Effector memory CD8-positive, alpha-beta T cell (primary cell): ENCODE measurements at regions not wholly inside any gene's neighbourhood (a gene's known extent, or its start where the extent isn't known, plus 50 kb on each side); places are given as distances from the start of the nearest gene placed in this dataset.

ENCODE experiments used
- ATAC-seq: fragments of 150-1000 bp; cut with Tn5 transposase; replicated peaks from 2 replicates; pipeline ENCODE4 v1.10.0; 2021; ENCODE audit warnings: mild to moderate bottlenecking, moderate library complexity
- DNase-seq, 3 experiments: peaks; one replicate each; pipeline ENCODE4 v3.0.0; 2021
- H3K27ac Mint-ChIP-seq, 2 donors: one replicate each; pipeline ENCODE4 v1.8.0; 2022; ENCODE audit warnings: mild to moderate bottlenecking in 2 of 2, mixed read lengths in 2 of 2, moderate library complexity in 2 of 2
- H3K27me3 Mint-ChIP-seq, 2 donors: one replicate each; pipeline ENCODE4 v1.8.0; 2022; ENCODE audit warnings: mixed read lengths in 2 of 2
- H3K36me3 Mint-ChIP-seq: one replicate; pipeline ENCODE4 v1.8.0; 2022; ENCODE audit warnings: mild to moderate bottlenecking, moderate library complexity, mixed read lengths; ENCODE audit not compliant: insufficient read depth
- H3K4me1 Mint-ChIP-seq, 2 donors: one replicate each; pipeline ENCODE4 v1.8.0; 2022; ENCODE audit warnings: low read depth in 2 of 2, mixed read lengths in 2 of 2
- H3K4me3 Mint-ChIP-seq, 2 donors: one replicate each; pipeline ENCODE4 v1.8.0; 2022; ENCODE audit warnings: mild to moderate bottlenecking in 2 of 2, mixed read lengths in 2 of 2, moderate library complexity in 2 of 2
- H3K9me3 Mint-ChIP-seq, 2 donors: one replicate each; pipeline ENCODE4 v1.8.0; 2022; ENCODE audit warnings: mixed read lengths in 2 of 2

- Mint-ChIP-seq H3K4me1 (peaks cover 5 to 10% of the 10 kb centered on the region in 2 donors), H3K27ac (no peak overlapping the region), H3K36me3 (no peaks in the 10 kb centered on the region), H3K27me3 (peaks cover 7 to 8% of the 10 kb centered on the region in 2 donors), H3K4me3 (no peak overlapping the region), H3K9me3 (peaks cover 7 to 11% of the 10 kb centered on the region in 2 donors)
- ATAC-seq: no peak
- no peak for DNase-seq
Measured at GRCh38 chr14:104383088-104383995, 196.2 kb upstream of the C14orf180 start.

- Mint-ChIP-seq H3K4me3 (no peak overlapping the region), H3K27me3 (peaks cover 7 to 8% of the 10 kb centered on the region in 2 donors), H3K9me3 (peaks cover 7 to 11% of the 10 kb centered on the region in 2 donors), H3K36me3 (no peaks in the 10 kb centered on the region), H3K27ac (peak overlapping the region; percentile 72 to 88), H3K4me1 (peaks cover 10 to 14% of the 10 kb centered on the region in 2 donors)
- DNase-seq (no peak), ATAC-seq (no peak)
Measured at GRCh38 chr14:104383996-104384775, 195.4 kb upstream of the C14orf180 start.

DNA sequence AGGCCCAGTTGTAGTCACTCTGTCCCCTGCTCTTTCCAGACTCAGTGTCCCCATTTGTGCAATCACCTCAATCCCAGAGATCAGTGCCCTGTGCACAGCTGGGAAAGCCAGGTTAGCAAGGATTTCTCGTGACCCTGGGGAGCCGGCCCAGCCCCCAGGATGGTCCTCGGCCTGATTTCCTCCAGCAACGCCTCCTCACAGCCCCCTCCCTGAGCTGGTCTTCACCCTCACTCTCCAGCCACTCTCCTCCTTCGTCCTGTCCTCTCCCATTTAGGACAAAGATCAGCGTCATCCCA, 194.8 kb upstream of the C14orf180 start:
- Mint-ChIP-seq H3K4me3 (no peak overlapping the region), H3K36me3 (no peaks in the 10 kb centered on the region), H3K27ac (peak overlapping the region; percentile 72 to 88), H3K4me1 (peaks cover 12 to 16% of the 10 kb centered on the region in 2 donors), H3K9me3 (peaks cover 7 to 11% of the 10 kb centered on the region in 2 donors), H3K27me3 (peaks cover 7 to 8% of the 10 kb centered on the region in 2 donors)
- no peak for ATAC-seq
- DNase-seq: no peak

DNA sequence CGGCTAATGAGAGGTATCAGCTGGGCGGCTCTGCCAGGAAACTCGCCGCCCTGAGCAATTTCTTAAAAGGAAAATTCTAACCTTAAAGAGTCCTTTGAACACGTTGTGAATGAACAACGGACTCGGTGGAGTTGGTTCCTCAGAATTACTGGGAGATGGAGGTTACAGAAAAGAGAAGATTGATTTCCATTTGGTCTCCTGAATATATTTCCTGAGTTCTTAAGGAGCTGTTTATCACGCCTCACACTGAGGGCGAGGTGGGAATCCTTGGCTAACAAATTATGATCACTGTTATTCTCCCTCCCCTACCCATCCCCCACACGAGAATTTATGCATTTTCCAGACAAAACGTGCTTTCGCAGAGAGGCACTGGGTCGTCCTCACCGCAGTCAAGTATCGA, 194.5 kb upstream of the C14orf180 start:
- Mint-ChIP-seq H3K27ac (peak overlapping the region; percentile 72 to 88), H3K4me3 (no peak overlapping the region), H3K36me3 (peaks cover 2% of the 10 kb centered on the region), H3K4me1 (peaks cover 15 to 19% of the 10 kb centered on the region in 2 donors), H3K27me3 (peaks cover 7 to 8% of the 10 kb centered on the region in 2 donors), H3K9me3 (peaks cover 7 to 11% of the 10 kb centered on the region in 2 donors)
- ATAC-seq (no peak), DNase-seq (no peak)

DNA sequence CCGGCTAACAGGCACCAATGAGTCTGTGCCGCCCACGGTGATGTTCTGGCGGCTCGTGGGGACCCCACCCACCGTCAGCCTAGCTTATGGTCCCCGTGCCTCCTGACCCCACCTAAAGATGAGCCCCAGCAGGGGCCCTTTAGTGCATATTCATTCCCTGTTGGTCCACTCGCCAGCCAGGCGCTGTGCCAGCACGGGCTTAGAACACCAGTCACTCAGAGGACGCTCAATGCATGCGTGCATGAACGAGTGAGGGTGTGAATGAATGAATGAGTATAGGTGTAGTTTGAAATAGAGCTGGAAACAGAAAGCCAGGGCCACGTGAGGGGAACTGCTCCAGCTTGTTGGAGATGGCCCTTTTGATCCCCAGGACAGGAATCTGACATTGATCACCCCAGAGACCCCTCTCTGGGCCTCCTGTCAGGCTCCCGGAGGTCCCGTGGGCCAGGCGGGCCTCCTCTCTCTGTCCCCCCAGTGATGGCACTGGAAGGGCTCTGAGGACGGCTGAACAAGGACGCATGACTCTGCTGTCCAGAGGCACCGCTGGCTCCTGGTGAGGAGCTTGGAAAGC, 193.9 kb upstream of the C14orf180 start:
- Mint-ChIP-seq H3K4me1 (peaks cover 20 to 24% of the 10 kb centered on the region in 2 donors), H3K27me3 (peaks cover 7 to 8% of the 10 kb centered on the region in 2 donors), H3K36me3 (peaks cover 4% of the 10 kb centered on the region), H3K9me3 (peaks cover 7 to 11% of the 10 kb centered on the region in 2 donors), H3K27ac (peak overlapping the region in 1 of 2 donors; percentile 27), H3K4me3 (no peak overlapping the region)
- ATAC-seq (no peak), DNase-seq (no peak)

DNA sequence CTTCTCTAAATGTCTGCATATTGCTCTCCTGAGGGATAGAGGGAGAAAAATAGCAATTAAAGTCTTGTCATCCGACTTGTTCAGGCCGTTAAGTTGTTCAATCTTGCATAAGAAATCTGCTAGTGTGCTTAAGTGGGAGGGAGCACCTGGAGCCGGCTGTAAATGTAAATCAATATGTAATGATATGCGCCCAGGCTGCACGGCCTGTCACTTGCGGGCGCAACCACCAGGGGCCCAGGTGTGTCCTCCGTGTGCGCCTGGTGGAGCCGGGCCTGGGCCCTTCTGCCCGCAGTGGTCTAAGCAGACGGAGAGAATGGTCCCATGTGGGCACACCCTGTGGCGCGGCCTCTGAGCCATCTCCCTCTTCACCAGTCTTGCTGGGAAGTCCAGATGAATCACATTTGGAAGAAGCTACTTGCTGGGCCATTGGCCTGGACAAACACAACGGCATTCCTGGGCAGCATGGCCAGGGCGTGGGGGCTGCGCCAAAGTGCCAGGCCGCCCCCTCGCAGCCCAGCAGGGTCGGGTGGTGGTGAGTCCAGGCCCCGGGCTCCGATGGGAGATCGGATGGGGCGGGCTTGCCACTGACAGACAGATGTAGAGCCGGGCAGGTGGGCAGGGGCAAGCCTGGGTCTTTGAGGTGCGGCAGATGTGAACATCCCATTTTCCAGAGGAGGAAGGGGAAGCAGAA, 193.3 kb upstream of the C14orf180 start:
- peaks cover 5 to 7% of the 10 kb centered on the region in 2 donors for H3K27me3 Mint-ChIP-seq
- no peak overlapping the region for H3K27ac Mint-ChIP-seq
- H3K36me3 Mint-ChIP-seq: peaks cover 4% of the 10 kb centered on the region

GRCh38 chr14:104387022-104388010, 192.2 kb upstream of the C14orf180 start:
- peaks cover 0 to 7% of the 10 kb centered on the region in 2 donors for H3K27me3 Mint-ChIP-seq
- peaks cover 20 to 37% of the 10 kb centered on the region in 2 donors for H3K4me1 Mint-ChIP-seq
- ATAC-seq: no peak

More for the DNA sequence above, 193.3 kb upstream of the C14orf180 start:
- DNase-seq: no peak
- peaks cover 20 to 27% of the 10 kb centered on the region in 2 donors for H3K4me1 Mint-ChIP-seq
- no peak overlapping the region for H3K4me3 Mint-ChIP-seq
- peaks cover 3 to 7% of the 10 kb centered on the region in 2 donors for H3K9me3 Mint-ChIP-seq
- no peak for ATAC-seq

GRCh38 chr14:104388011-104388521, 191.5 kb upstream of the C14orf180 start:
- peaks cover 0 to 7% of the 10 kb centered on the region in 2 donors for H3K27me3 Mint-ChIP-seq
- H3K9me3 Mint-ChIP-seq: no peaks in the 10 kb centered on the region
- H3K27ac Mint-ChIP-seq: no peak overlapping the region

More at GRCh38 chr14:104387022-104388010, 192.2 kb upstream of the C14orf180 start:
- no peaks in the 10 kb centered on the region for H3K9me3 Mint-ChIP-seq
- no peak overlapping the region for H3K27ac Mint-ChIP-seq
- H3K36me3 Mint-ChIP-seq: peaks cover 4% of the 10 kb centered on the region
- peak overlapping the region in 1 of 2 donors; percentile 42 for H3K4me3 Mint-ChIP-seq
- no peak for DNase-seq

GRCh38 chr14:104388541-104389325, 190.8 kb upstream of the C14orf180 start:
- H3K27ac Mint-ChIP-seq: peak overlapping the region; percentile 51 to 79
- H3K9me3 Mint-ChIP-seq: no peaks in the 10 kb centered on the region
- peaks cover 4% of the 10 kb centered on the region for H3K36me3 Mint-ChIP-seq
- DNase-seq: no peak
- peak; percentile 26 for ATAC-seq
- peaks cover 0 to 7% of the 10 kb centered on the region in 2 donors for H3K27me3 Mint-ChIP-seq
- peaks cover 23 to 43% of the 10 kb centered on the region in 2 donors for H3K4me1 Mint-ChIP-seq
- peak overlapping the region; percentile 13 to 61 for H3K4me3 Mint-ChIP-seq

More at GRCh38 chr14:104388011-104388521, 191.5 kb upstream of the C14orf180 start:
- DNase-seq (no peak), ATAC-seq (no peak)
- H3K4me1 Mint-ChIP-seq: peaks cover 20 to 39% of the 10 kb centered on the region in 2 donors
- H3K4me3 Mint-ChIP-seq: peak overlapping the region in 1 of 2 donors; percentile 42
- H3K36me3 Mint-ChIP-seq: peaks cover 4% of the 10 kb centered on the region

GRCh38 chr14:104389326-104390220, 190.0 kb upstream of the C14orf180 start:
- Mint-ChIP-seq H3K4me1 (peaks cover 26 to 46% of the 10 kb centered on the region in 2 donors), H3K36me3 (peaks cover 8% of the 10 kb centered on the region), H3K27me3 (peaks cover 0 to 1% of the 10 kb centered on the region in 2 donors), H3K9me3 (no peaks in the 10 kb centered on the region), H3K27ac (peak overlapping the region; percentile 51 to 79), H3K4me3 (peak overlapping the region; percentile 13 to 61)
- ATAC-seq (peak; percentile 20), DNase-seq (no peak)
